CD4-positive, alpha-beta T cell (primary cell): ENCODE measurements at regions not wholly inside any gene's neighbourhood (a gene's known extent, or its start where the extent isn't known, plus 50 kb on each side); places are given as distances from the start of the nearest gene placed in this dataset.

ENCODE experiments used
- ATAC-seq: fragments of 200-7000 bp; cut with Tn5 transposase; one replicate; pipeline ENCODE4 v1.10.0; 2022; ENCODE audit warnings: mild to moderate bottlenecking; ENCODE audit not compliant: poor library complexity
- CTCF ChIA-PET: fragments of 350-600 bp; sonication (Branson Sonifier 250); formaldehyde crosslinking; loops from one replicate; lab custom pipeline; 2021; ENCODE audit warnings: antibody characterized with exemption, inconsistent platforms; lab: Charles Lee
- POLR2A ChIA-PET: fragments of 350-600 bp; sonication (Branson Sonifier 250); formaldehyde crosslinking; loops from one replicate; lab custom pipeline; 2021; ENCODE audit warnings: antibody characterized with exemption, inconsistent platforms; lab: Charles Lee
- DNase-seq, 14 experiments: peaks; one replicate each; pipeline ENCODE4 v3.0.0-alpha.2; 2013 to 2020; ENCODE audit warnings: mixed read lengths in 2 of 14
- H3K27ac ChIP-seq, 2 donors: one replicate each; pipeline versions ENCODE4 v1.5.1 to v1.7.0; 2013; ENCODE audit warnings: low read length in 2 of 2, low read depth in 1 of 2, mild to moderate bottlenecking in 1 of 2
- H3K27me3 ChIP-seq, 2 experiments: 1 replicate in 1 of 2; 2 replicates in 1 of 2; pipeline versions ENCODE4 v1.6.1 to v1.7.0; 2013; ENCODE audit warnings: low read length in 2 of 2, control low read depth in 1 of 2, mild to moderate bottlenecking in 1 of 2, moderate library complexity in 1 of 2; ENCODE audit not compliant: insufficient read depth in 2 of 2, control insufficient read depth in 1 of 2
- H3K36me3 ChIP-seq: one replicate; pipeline ENCODE4 v1.6.1; 2013; ENCODE audit warnings: low read length, control low read depth; ENCODE audit not compliant: insufficient read depth
- H3K4me1 ChIP-seq: one replicate; pipeline ENCODE4 v1.6.1; 2013; ENCODE audit warnings: low read length, control low read depth; ENCODE audit not compliant: insufficient read depth
- H3K4me3 ChIP-seq: one replicate; pipeline ENCODE4 v1.5.1; 2013; ENCODE audit warnings: mild to moderate bottlenecking, low read length, moderate library complexity
- H3K9me3 ChIP-seq, 2 experiments: 1 replicate in 1 of 2; 2 replicates in 1 of 2; pipeline versions ENCODE4 v1.6.1 to v1.7.0; 2013; ENCODE audit warnings: low read length in 2 of 2, mild to moderate bottlenecking in 2 of 2, control low read depth in 1 of 2, moderate library complexity in 1 of 2; ENCODE audit not compliant: control insufficient read depth in 1 of 2, insufficient read depth in 1 of 2
- H3K27ac Mint-ChIP-seq: one replicate; pipeline ENCODE4 v1.8.0; 2020; ENCODE audit warnings: mixed read lengths
- H3K27me3 Mint-ChIP-seq: one replicate; pipeline ENCODE4 v1.8.0; 2021; ENCODE audit warnings: mixed read lengths
- H3K36me3 Mint-ChIP-seq: one replicate; pipeline ENCODE4 v1.8.0; 2021; ENCODE audit warnings: low read depth, mixed read lengths
- H3K4me1 Mint-ChIP-seq: one replicate; pipeline ENCODE4 v1.8.0; 2021; ENCODE audit warnings: low read depth, mixed read lengths
- H3K4me3 Mint-ChIP-seq: one replicate; pipeline ENCODE4 v1.8.0; 2020; ENCODE audit warnings: mild to moderate bottlenecking, mixed read lengths
- H3K9me3 Mint-ChIP-seq: one replicate; pipeline ENCODE4 v1.8.0; 2020; ENCODE audit warnings: mixed read lengths
- intact Hi-C, 2 experiments: fragments of 100-400 bp; cut with DNase I in 1 of 2; cut with micrococcal nuclease in 1 of 2; formaldehyde crosslinking; loops; one replicate each; pipeline versions ENCODE4 v1.15.1 to v1.9.0; 2023 to 2025; cut with DNase I, micrococcal nuclease
- TF ChIP-seq, protein P1 (sequence below): fragments of 200-600 bp; IDR thresholded peaks from one replicate; pipeline ENCODE4 v1.8.0; 2022; ENCODE audit warnings: antibody characterized with exemption, mild to moderate bottlenecking

GRCh38 chr6:6843777-6844176 is 255.3 kb downstream of the LY86 start:
- H3K4me3 ChIP-seq: no peak overlapping the region
- H3K36me3 ChIP-seq: no peaks in the 10 kb centered on the region
- Mint-ChIP-seq H3K27ac (no peak overlapping the region), H3K4me3 (no peak overlapping the region), H3K4me1 (no peaks in the 10 kb centered on the region), H3K27me3 (no peaks in the 10 kb centered on the region), H3K36me3 (no peaks in the 10 kb centered on the region), H3K9me3 (peaks cover 7% of the 10 kb centered on the region)
- ChIA-PET POLR2A (interaction anchor here (0.7 kb wide), 1 partner anchor 23 kb away, joined by 5 read pairs; no protein-coding TSS in a partner anchor), CTCF (no interaction called here)
- ATAC-seq: no peak
- DNase-seq: no peak
- intact Hi-C loops: no loop called here
- no peaks in the 10 kb centered on the region for H3K4me1 ChIP-seq
- TF ChIP-seq, protein P1, sequence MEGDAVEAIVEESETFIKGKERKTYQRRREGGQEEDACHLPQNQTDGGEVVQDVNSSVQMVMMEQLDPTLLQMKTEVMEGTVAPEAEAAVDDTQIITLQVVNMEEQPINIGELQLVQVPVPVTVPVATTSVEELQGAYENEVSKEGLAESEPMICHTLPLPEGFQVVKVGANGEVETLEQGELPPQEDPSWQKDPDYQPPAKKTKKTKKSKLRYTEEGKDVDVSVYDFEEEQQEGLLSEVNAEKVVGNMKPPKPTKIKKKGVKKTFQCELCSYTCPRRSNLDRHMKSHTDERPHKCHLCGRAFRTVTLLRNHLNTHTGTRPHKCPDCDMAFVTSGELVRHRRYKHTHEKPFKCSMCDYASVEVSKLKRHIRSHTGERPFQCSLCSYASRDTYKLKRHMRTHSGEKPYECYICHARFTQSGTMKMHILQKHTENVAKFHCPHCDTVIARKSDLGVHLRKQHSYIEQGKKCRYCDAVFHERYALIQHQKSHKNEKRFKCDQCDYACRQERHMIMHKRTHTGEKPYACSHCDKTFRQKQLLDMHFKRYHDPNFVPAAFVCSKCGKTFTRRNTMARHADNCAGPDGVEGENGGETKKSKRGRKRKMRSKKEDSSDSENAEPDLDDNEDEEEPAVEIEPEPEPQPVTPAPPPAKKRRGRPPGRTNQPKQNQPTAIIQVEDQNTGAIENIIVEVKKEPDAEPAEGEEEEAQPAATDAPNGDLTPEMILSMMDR: no peak
- H3K9me3 ChIP-seq: peaks cover 8 to 11% of the 10 kb centered on the region in 2 experiments
- H3K27ac ChIP-seq: no peak overlapping the region
- no peaks in the 10 kb centered on the region for H3K27me3 ChIP-seq

DNA sequence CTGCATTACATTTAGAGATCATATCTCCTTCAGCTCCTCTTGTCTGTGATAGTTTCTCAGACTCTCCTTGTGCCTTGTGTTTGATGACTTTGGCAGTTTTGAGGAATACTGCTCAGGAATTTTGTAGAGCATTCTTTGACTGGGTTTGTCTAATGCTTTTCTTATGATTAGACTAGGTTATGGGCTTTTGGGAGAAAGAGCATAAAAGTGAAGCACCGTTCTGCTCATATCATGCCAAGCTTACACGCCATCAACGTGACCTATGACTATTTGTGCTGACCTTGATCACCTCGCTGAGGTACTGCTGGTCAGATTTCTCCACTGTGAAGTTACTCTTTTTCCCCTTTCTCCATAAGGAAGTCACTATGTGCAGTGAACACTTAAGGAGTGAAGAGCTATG is 256.0 kb downstream of the LY86 start:
- H3K4me1 ChIP-seq: no peaks in the 10 kb centered on the region
- no peaks in the 10 kb centered on the region for H3K36me3 ChIP-seq
- no peaks in the 10 kb centered on the region for H3K27me3 Mint-ChIP-seq
- H3K27ac ChIP-seq: no peak overlapping the region
- TF ChIP-seq, protein P1: no peak
- peaks cover 7% of the 10 kb centered on the region for H3K9me3 Mint-ChIP-seq
- H3K4me1 Mint-ChIP-seq: no peaks in the 10 kb centered on the region
- H3K36me3 Mint-ChIP-seq: no peaks in the 10 kb centered on the region
- POLR2A ChIA-PET: no interaction called here
- DNase-seq: no peak
- no peak overlapping the region for H3K4me3 Mint-ChIP-seq
- peaks cover 8 to 11% of the 10 kb centered on the region in 2 experiments for H3K9me3 ChIP-seq
- no peak overlapping the region for H3K4me3 ChIP-seq
- CTCF ChIA-PET: interaction anchor here (0.5 kb wide), 1 partner anchor 88 kb away, joined by 3 read pairs; no protein-coding TSS in a partner anchor
- H3K27me3 ChIP-seq: no peaks in the 10 kb centered on the region
- no peak for ATAC-seq
- H3K27ac Mint-ChIP-seq: no peak overlapping the region
- intact Hi-C loops: no loop called here

GRCh38 chr6:6845603-6846002 is 257.1 kb downstream of the LY86 start:
- CTCF ChIA-PET: no interaction called here
- H3K4me1 Mint-ChIP-seq: no peaks in the 10 kb centered on the region
- H3K36me3 ChIP-seq: no peaks in the 10 kb centered on the region
- ATAC-seq (no peak), DNase-seq (no peak)
- no peaks in the 10 kb centered on the region for H3K36me3 Mint-ChIP-seq
- no peaks in the 10 kb centered on the region for H3K27me3 Mint-ChIP-seq
- POLR2A ChIA-PET: no interaction called here
- no peak overlapping the region for H3K27ac Mint-ChIP-seq
- H3K9me3 ChIP-seq: peaks cover 8 to 14% of the 10 kb centered on the region in 2 experiments
- no peak overlapping the region for H3K4me3 ChIP-seq
- intact Hi-C loops: no loop called here
- no peaks in the 10 kb centered on the region for H3K4me1 ChIP-seq
- no peak overlapping the region for H3K27ac ChIP-seq
- TF ChIP-seq, protein P1: no peak
- H3K9me3 Mint-ChIP-seq: peaks cover 7% of the 10 kb centered on the region
- no peak overlapping the region for H3K4me3 Mint-ChIP-seq
- H3K27me3 ChIP-seq: no peaks in the 10 kb centered on the region
